RPMI8226 (cell line): ENCODE measurements at regions not wholly inside any gene's neighbourhood (a gene's known extent, or its start where the extent isn't known, plus 50 kb on each side); places are given as distances from the start of the nearest gene placed in this dataset.

ENCODE experiments used
- DNase-seq: peaks from one replicate; pipeline ENCODE4 v3.0.0-alpha.2; 2015

DNA sequence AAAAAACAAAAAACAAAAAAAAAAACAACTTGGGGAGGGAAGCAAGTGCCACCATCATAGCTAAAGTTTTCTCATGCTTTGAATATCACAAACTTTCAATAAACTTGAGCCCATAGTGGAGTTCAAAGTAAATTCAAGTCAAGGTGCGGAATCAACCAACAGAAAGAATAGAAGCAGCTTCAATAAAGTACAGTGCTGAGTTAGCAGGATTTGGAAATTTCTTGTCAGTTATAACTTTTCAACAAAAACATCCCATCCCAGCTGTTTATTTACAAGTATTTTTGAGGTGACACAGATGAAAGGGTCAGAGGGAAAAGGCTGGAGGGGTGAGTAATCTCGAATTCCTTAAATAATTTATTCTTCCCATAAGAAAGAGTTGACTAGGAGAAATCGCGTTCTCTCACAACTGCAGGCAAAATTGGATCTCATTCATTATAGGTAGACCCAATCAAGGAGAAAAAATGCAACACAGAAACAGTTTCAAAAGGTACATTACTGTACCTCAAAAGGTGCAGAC, 477.4 kb upstream of the RASGRP1 start:
- no peak for DNase-seq

DNA sequence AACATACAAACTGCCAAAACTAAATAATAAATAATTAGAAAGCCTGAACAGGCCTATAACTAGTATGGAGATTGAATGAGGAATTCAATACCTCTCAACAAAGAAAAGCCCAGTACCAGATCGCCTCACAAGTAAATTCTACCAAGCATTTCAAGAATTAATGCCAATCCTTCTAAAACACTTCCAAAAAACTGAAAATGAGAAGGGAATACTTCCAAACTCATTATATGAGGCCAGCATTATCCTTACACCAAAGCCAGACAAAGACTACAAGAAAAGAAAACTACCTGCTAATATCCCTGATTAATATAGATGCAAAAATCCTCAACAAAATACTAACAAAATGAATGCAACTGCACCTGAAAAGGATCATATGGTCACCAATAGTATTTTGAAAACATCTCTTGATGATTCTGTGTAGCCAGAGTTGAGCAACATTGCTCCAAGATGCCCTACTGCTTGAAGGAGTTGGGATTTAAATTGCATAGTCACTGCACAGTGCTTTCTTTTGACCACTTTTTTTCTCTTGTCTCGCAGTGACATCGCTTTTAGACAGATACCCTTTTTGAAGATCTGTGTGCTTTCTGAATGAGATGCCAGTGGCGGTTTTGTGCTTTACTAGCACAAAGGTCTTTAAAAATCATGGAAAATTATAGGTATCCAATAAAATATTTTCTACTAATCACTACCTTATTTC, 487.2 kb upstream of the RASGRP1 start:
- no peak for DNase-seq

DNA sequence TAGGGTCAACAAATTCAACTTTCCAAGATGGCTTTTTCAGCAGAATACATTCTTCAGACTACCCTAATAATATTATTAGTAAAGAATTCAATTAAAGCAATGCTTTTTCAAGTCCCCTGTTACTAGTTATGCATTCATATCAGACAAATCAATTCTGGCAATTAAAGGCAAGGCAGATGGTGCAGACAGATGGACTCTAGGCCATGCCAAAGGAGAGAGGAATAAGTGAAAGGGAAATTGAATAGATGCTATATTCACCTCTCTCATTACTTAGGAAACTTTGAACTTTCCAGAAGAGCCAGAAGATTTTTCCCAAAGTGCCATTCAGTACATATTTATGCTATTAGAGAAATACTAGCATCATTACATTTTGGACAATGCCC, 487.7 kb upstream of the RASGRP1 start:
- no peak for DNase-seq

DNA sequence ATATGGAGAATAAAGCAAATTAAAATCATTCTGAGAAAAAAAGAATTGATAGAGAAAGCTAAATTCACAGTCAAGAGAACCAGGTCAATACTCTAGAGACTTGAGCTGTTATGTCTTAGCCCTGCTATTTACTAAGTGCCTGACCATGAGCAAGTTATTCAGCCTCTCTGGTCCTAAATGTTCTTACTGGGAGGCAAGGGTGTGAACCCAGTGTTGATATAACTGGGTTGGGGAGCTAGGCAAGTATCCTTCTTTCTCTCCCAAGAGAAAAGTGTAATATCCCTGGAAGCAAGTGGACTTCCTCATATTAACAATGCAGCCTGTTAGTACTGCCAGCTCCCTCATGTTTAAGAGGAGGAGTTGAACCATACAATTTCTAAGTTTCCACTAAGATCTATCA, 488.9 kb upstream of the RASGRP1 start:
- no peak for DNase-seq

DNA sequence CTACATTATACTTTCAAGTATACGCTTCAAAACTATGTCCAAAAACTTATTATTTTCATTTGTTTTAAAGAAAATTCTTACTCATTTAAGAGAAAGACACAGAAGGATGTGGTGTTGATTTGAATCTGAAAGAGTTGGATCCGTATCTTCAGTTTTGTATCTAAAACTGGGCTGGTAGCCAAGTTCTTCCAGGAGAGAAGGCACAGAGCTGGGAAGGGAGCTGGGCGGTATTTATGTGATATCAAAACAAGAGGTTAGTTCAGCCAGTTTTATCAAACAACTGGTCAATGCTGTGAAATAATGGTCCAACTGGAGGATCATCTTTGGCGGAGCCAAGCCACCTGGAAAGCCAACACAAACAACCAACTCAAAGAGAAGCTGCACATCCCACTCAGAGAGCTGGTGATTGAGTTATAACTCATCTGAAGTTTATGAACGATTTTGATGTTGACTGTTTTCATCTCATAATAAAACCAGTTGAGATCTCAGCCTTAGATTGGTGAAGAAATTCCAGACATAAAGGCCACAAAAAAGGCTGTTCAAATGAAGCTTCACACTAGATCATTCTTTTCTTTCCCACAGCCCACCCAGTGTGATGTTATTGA, 489.6 kb upstream of the RASGRP1 start:
- DNase-seq, result no peak

DNA sequence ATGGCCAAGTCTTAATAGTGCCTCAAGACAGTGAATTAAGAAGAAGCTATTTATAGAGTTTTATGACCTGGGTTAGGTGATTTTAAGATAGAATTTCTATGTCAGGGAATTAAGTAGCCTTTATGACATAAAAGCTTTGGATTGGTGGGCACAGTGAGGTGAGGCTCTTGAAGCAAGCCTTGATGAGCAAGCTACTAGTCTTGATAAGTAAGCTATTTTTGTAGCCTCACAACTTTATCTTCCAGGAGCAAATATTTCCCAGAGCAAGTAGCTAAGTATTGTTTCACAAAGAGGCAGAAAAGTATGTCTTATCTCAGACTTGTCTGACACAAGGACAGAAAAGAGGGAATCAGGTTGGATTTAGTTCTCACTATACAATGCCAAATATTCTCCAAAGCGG, 491.7 kb upstream of the RASGRP1 start:
- no peak for DNase-seq

DNA sequence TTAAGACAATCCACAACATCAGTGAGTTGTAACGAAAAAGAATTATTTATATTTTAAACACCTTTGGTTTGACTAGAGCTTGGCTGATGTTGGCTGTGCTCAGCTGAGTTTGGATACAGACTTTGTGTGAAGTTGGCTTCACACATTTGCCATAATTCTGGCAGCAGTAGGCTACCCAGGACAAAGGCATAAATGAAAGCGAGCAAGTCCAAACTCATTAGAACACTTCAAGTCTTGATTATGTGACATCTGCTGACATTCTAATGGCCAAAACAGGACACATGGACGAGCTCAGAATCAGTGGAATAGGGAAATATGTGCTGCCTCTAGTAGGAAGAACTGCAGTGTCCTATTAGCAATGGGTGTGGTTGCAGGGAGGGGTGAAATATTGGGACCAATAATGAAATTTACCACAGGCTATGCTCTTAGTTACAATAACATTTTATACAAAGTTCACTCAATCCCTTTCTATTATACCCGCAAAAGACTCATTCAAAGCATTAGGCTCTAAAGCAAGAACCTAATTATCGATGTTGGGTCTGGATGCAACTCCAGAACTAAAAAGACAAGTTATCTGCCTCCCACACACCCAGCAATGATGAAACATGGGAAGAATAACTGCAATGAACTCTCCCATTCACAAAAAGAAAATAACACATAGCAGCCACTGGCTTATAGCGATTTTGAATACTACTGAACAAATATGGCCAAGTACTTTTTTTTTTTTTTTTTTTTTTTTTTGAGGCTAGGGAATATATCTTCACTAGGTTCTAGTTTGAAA, 493.9 kb upstream of the RASGRP1 start:
- no peak for DNase-seq

DNA sequence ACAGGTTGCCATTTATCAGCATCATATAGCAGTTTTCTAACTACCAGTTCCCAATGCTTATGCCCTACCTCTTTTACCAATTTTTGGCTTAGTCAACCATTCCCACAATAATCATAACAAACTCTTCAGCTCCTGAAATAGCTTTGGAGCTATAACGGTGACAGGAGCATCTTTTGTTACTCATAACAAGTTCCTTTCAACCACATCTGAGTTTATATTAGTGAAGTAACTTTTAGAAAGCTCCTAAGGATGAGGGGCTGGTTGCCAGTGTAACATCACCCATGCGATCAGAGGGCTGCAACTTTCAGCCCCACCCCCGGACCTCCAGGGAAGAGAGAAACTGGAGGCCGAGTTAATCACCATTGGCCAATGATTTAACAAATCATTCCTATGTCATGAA, 495.3 kb upstream of the RASGRP1 start:
- no peak for DNase-seq

DNA sequence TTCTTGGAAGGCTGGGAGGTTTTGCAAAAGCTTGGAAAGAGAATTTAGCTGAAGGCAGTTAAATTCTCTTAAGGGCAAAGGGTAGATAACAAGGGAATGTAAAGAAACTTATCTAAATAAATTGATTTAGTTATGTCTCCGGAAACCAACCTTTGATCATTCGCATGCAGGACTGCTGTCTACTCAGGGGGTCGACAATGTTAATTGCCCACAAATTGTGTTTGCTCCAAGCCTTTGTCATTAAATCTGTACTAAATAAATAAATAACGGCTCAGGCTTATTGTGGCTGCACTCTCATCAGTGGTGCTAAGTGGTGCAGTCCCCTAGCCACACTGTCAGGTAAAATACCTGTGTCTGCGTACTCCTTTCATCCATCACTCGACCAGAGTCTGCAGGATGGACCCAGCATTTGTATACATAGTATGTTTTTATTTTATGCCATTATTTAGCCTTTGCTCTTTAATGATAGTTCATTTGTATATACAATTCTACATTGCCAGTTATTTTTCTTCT, 497.4 kb upstream of the RASGRP1 start:
- no peak for DNase-seq

DNA sequence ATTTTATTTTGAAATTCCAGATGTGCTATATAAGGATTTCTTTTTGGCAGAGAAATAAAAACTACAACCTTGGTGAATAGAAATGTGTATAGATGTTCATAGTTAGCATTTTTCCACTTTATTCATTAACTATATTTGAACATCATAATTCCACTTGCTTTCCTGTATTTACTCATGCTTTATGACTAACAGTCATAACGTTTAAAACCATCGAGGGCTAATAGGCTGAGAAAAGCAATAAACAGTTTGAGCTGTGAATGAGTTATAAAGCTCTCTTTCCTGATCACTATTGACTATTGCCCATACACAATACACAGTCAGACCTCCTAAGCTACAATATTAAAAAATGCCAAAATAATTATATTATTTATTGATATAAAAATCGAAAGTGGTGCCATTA, 502.1 kb upstream of the RASGRP1 start:
- DNase-seq, result no peak

DNA sequence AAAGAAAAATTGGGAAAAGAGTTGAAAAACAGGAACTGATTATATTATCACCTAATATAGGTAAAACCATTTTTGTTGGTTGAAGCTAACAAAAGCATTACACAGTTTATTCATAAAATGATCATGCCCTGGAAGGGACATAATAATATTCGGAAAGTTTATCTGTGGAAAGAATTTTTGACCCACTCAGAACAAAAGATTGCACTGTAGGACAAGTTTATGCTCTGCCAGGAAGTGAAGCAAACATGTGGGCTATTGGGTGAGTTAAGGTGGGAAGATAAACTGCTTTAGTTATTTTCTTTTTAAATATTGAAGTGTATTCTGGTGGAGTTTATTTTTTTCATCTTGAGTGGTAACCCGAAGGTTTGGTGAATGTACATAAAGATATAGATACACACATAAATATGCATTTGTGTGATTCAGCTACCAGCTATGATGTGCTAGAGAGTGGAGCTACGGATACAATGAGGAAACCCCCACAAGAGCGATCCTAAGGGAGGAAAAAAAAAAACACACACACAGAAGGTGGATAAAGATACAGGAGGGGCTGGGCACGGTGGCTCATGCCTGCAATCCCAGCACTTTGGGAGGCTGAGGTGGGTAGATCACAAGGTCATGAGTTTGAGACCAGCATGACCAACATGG, 506.4 kb upstream of the THBS1 start:
- DNase-seq, result no peak

DNA sequence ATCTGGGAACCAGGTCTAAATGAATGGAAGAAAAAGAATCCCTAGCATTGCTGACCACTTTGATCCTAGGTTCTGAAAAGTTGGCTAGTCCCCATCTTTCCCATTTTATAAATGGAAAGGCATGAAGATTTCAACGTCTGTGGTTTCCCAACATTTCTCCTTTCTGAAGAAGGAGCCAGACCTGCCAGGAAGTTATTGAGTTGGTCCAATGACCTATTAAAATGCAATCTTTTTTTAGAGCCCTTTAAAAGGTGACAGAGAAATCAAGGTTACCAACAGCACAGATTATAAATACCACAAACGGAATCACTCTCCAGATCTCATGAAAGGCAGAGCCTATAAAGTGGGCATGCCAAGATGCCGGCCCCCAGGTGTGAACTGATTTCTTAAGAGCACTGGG, 505.6 kb upstream of the THBS1 start:
- DNase-seq, result no peak

DNA sequence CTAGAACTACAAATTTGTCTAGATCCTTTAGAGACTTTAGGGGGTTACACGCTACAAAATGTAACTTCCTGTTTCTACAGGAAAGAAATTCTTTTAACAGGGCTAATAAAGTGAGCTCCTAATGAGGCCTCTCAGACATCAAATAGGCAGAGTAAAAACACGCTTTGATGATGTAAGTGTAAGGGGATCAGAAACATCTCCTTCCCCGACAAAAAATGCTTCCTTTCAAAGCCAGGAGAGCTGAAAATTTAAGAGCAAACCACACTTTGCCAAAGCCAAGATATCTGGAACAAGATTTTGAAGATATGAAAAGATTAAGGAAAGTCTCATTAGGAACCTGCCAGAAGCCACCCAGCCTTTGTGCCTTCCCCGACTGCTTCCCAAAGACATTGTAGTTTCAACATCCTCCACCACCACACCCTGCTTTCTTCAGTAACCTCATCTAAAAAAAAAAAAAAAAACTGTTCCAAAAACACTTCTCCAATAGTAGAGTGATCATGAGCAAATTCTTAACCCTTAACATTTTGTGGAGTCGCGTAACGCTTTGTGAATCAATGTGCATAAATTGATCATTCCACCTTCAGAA, 505.0 kb upstream of the THBS1 start:
- DNase-seq, result no peak

DNA sequence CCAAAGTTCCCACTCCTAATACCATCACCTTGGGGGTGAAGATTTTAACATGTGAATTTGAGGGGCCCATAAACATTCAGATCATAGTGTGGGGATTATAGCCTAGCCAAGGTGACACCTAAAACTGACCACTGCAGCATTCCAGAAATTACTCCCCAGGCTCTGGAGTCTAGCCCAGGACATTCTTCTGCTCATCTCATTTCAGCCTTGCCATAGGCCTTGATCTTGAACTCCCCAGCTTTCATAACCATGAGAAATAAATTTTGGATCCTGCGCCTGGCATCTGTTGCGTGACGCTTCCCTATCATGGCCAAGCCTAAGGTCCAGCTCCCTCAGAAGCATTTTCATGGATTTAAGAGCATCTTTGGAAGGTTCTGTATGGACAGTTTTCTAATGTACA, 502.9 kb upstream of the THBS1 start:
- no peak for DNase-seq

DNA sequence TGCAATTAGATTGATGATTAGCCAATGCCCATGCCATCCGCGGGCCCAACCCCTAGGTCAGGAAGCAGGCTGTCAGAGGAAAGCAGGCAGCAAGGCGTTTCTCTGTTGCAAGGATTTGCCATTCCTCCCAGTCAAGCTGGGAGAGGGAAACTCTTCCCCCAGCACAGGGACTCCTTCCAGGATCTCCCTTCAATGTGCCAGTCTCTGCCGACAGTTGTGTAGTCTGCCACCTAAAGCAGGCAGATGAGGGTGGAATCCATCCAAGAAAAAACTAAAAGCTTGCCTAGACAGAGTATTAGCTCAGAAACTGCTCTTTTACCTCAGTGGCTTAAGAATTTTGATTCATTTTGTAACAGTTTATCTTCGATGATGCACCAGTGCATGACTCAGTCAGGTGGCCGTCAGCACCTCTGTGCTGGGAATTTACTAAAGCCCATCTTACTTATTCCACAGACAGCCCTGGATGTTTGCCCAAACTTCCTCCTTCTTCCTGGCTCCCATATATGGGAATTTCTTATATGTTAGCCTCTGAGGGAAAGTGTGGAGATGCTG, 501.5 kb upstream of the THBS1 start:
- no peak for DNase-seq

DNA sequence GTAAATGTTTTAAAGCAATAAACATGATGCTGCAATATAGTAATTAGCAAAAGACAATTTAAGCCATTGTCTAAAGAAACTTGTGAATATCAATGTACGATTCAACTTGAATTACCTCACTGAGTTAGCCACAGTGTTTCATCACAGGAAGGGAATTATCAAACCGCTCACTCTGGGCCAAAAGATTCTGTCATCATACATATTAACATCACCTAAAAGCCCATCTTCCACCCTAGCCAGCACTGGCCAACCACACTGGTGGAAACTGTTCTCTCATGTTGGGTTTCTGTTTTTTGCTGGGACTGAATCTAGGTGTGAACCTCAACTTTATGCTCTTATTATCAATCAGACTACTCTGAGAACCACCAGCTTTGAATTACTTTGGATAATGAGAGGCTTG, 497.7 kb upstream of the THBS1 start:
- DNase-seq, result no peak

DNA sequence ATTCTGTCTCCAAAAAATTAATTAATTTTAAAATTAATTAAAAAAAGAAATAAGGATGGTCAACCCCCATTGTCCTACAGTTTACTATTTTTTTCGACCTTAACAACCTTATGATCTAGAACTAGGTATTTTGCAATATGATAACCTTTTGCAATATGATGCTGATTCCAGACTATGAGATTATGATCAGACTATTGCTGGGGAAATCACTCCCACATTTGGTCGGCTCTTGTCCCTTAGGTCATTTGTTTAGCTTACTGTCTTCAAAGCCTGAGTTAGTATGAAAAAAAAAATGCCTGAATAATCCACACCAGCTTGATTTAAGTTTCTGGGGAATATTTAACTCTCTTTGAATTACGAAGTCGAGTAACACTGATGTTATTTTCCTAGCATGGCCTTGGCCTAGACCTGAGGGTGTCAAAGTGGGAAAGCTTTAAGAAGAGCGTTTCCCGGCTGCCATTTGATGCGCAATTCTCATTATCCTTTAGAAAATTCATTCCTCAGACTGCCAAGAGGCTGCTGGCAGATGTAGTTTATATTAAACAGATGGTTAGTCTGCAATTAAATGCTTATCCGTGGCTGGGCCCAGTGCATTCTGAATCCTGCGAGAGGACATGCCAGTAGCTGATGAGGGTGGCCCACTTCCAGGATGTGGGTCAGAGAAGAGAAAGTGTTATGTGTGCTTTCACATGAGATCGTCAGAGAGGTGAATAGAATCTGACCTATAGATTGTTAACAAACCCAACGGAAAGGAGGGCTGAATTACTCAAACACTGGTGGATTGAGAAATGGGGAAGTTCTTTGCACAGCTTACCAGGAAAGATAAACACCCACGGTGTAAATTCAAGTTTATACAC, 496.0 kb upstream of the THBS1 start:
- DNase-seq, result no peak

DNA sequence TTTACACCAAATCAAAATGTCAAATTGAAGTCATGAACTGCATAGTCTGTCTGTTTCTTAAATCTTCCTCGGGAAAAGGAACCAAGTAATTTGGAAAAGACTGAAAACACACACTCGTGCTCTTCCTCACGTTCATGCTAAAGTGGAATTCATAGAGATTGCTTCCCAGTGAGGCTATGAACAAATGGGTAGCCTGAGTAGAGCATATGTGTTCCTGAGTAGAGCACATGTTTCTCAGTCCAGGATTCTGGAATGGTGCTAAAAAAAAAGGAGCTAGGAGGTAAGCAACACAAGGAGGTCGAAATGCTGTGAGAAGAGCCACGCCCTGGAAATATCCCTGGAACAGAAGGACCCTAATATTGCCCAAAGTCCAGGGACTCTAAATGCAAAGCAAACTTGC, 494.2 kb upstream of the THBS1 start:
- no peak for DNase-seq

DNA sequence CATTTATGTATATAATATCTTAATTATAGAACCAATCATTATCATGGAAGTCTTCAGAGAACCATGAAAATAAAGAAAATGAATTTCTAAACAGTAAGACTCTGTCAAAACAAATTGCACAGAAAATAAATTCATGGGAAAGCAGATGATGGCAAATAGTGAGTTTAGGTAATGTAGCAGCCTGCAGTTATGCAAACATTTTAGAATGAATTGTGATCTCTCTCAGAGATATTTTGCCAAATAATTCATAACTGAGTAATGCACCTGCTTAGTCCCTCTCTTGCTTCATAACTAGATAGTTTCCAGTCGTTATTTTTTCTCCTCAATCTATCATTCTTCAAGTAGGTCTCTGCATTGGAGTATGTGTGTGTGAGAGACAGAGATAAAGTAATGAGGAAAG, 492.7 kb upstream of the THBS1 start:
- no peak for DNase-seq

DNA sequence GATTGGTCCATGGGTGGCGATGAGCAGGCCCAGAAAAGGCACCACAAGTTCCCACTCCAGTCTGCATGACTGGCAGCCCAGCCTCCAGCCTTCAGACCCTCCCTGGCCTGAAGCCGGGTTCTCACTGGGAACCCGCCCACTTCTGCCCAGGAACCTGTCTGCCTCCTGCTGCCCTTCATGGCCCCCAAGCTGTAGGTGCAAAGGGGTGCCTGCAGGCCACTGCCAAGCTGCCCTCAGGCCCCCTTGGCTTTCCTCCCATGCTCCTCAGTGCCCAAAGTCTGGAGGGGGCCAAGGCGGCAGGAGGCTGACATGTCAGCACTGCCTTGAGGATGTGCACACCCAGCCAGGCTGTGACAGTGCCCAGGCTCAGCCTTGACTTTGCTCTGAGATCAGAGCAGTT, 488.5 kb upstream of the THBS1 start:
- no peak for DNase-seq

DNA sequence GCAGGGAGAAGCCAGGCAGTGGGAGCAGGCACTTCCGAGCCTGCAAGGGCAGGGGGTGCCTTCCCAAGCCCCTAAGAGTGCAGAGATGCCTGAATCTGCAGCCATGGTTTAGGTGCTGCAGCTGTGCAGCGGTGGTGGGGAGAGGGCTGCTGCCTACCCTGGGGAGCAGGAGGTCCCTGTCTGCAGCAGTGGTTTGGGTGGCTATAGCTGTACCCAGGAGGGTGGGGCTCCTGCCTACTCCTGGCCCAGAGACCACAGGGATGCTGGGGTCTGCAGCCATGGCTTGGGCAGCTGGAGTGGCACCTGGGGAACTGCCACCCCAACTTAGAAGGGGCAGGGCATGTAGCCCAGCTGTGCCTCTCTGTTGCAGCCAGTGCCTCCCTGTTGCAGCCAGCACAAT, 488.1 kb upstream of the THBS1 start:
- DNase-seq, result no peak

DNA sequence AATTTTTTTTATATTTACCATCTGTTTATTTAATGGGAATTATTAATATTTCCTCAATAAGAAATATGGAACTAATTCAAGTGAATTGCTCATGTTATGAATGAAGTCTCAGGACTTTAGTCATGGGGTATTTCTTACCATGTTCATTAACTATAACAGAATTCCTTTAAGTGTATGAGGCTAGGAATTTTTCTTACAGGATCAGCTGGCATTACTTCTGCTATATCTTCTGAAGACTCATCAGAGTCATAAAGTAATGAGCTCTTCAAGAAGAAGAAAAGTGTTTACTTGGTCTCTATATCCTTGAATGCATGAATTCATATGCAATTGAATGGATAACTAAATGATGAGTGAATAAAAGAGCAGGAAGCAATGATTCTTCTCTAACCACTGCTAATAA, 486.8 kb upstream of the THBS1 start:
- no peak for DNase-seq
